Skeletal muscle satellite cell (primary cell): ENCODE measurements at regions not wholly inside any gene's neighbourhood (a gene's known extent, or its start where the extent isn't known, plus 50 kb on each side); places are given as distances from the start of the nearest gene placed in this dataset.

Source experiments
- H3K27me3 ChIP-seq: 2 replicates; pipeline ENCODE4 v1.7.0; 2013; ENCODE audit warnings: low read length; ENCODE audit not compliant: control insufficient read depth, insufficient read depth
- H3K36me3 ChIP-seq: 2 replicates; pipeline ENCODE4 v1.7.0; 2013; ENCODE audit warnings: mild to moderate bottlenecking, control low read depth, low read length; ENCODE audit not compliant: insufficient read depth
- H3K4me1 ChIP-seq: 2 replicates; pipeline ENCODE4 v1.7.0; 2013; ENCODE audit warnings: low read length; ENCODE audit not compliant: control insufficient read depth, insufficient read depth
- H3K4me2 ChIP-seq: 2 replicates; pipeline ENCODE4 v1.7.0; 2013; ENCODE audit warnings: mild to moderate bottlenecking, low read length
- H3K4me3 ChIP-seq: 2 replicates; pipeline ENCODE4 v1.7.0; 2013; ENCODE audit warnings: low read length
- H3K9ac ChIP-seq: 2 replicates; pipeline ENCODE4 v1.7.0; 2013; ENCODE audit warnings: mild to moderate bottlenecking, low read depth, low read length, moderate library complexity
- H3K9me3 ChIP-seq: replicated peaks from 2 replicates; pipeline ENCODE4 v1.7.0; 2013; ENCODE audit warnings: mild to moderate bottlenecking, control low read depth, low read length

DNA sequence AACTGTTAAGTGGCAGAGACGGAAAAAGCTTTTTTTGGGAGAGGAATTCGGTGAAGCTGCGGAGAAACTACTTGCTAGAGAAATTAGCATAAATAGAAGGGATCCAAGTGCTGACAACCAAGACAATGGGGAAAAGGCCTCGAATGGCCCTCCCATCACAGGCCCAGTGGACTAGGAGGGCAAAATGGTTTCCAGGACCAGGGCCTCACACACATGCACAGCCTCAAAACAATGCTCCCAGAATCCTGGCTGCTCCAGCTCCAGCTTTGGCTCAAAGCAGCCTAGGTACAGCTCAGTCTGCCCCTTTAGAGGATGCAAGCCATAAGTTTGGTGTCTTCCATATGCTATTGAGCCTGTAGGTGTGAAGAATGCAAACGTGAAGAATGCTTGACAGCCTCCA is 388.2 kb downstream of the OTOL1 start:
- H3K4me2 ChIP-seq: no peak overlapping the region
- peaks cover 9% of the 10 kb centered on the region for H3K4me1 ChIP-seq

DNA sequence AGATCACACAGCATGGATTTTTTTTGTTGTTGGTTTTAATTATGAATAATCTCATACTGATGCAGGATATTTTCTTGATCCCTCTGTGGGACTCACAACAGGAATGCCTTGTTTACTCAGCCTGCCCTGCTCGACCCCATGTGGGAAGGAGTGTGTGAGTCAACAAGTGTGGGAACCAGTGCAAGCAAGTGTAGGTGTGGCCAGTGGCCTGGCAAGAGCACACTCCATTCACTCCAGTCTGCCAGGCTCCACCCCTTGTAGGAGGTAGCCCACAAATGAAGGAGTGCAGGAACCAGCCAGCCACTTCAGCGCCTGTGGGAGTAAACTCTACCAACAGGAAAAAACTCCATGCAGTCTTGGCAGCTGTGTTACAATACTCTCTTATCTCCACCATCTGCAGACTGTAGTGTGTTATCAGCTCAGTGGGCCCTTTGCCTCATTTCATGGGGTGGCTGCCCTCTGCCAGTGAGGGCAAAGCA is 393.6 kb downstream of the OTOL1 start:
- no peak overlapping the region for H3K4me2 ChIP-seq
- peaks cover 5% of the 10 kb centered on the region for H3K9me3 ChIP-seq
- no peak overlapping the region for H3K9ac ChIP-seq
- H3K36me3 ChIP-seq: no peaks in the 10 kb centered on the region
- H3K4me3 ChIP-seq: no peak overlapping the region
- peaks cover 25% of the 10 kb centered on the region for H3K4me1 ChIP-seq
- no peaks in the 10 kb centered on the region for H3K27me3 ChIP-seq

More for the DNA sequence above, 388.2 kb downstream of the OTOL1 start:
- Histone ChIP-seq H3K27me3 (no peaks in the 10 kb centered on the region), H3K9ac (no peak overlapping the region), H3K36me3 (no peaks in the 10 kb centered on the region), H3K9me3 (peaks cover 4% of the 10 kb centered on the region), H3K4me3 (no peak overlapping the region)

DNA sequence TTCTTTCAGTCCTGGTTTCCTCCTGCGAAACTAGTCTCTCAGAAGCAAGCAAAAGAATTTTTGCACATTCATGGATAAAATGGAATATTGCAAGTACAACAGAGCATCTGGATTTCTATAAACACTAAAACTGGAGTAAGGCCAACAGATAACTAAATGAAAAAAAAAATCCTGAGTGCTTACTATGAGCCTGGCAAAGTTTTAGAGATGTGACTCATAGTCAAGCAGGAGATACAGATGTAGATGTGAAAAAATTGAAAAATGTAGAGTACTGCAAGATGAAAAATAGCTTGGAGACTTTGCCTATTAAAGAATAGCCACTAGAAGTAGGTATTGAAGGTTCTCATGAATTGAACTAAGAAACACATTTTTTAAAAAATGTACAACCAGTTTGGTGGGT is 397.4 kb downstream of the OTOL1 start:
- H3K9me3 ChIP-seq: peaks cover 5% of the 10 kb centered on the region
- H3K4me2 ChIP-seq: no peak overlapping the region
- H3K36me3 ChIP-seq: no peaks in the 10 kb centered on the region
- H3K4me1 ChIP-seq: peaks cover 24% of the 10 kb centered on the region
- H3K27me3 ChIP-seq: no peaks in the 10 kb centered on the region
- H3K4me3 ChIP-seq: no peak overlapping the region
- H3K9ac ChIP-seq: no peak overlapping the region

DNA sequence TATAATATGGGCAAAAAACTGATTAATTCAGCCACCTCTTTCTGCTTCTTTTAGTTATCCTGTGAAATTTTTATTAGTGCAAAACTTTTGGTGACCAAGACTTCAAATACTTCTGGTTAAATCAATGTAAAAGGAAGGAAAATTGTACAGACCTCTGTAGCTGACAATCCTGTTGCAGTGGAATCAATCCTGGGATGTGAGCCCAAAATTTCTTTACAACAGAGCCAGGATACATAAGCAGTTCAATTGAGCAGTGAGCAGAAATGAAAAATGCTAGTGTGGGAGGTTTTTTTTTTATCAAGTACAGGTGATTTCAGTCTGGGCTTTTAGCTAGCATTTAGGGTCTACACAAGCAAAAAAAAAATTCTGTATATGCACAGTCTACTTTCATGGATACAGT is 398.0 kb downstream of the OTOL1 start:
- H3K4me3 ChIP-seq: no peak overlapping the region
- H3K9ac ChIP-seq: no peak overlapping the region
- H3K9me3 ChIP-seq: peaks cover 5% of the 10 kb centered on the region
- peaks cover 18% of the 10 kb centered on the region for H3K4me1 ChIP-seq
- no peaks in the 10 kb centered on the region for H3K36me3 ChIP-seq
- no peaks in the 10 kb centered on the region for H3K27me3 ChIP-seq
- H3K4me2 ChIP-seq: no peak overlapping the region

DNA sequence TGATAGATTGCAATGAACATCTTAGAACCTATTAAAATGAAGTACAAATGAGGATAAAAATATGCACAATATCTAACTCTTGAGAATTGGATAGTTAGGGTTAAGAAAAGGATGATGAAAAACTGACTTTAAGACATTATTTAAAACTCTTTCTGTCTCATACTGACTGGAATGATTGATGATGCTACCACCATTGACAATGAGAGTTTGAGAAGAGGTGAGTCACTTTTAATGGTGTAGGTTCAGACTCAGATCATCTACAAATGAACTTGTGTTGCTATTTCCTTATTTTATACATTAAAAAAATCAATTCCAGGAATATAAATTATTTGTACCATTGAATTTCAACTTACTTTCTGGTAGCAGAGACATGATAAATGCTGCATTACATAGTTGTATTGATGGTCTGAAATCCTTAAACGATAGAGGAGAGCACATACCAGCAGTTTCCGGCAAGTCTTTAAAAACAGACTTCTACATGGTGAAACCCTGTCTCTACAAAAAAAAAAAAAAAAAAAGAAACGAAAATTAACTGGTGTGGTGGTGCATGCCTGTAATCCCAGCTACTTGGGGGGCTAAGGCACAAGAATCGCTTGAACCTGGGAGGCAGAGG is 409.0 kb downstream of the OTOL1 start:
- no peaks in the 10 kb centered on the region for H3K4me1 ChIP-seq
- H3K9me3 ChIP-seq: no peaks in the 10 kb centered on the region
- H3K36me3 ChIP-seq: no peaks in the 10 kb centered on the region
- H3K4me3 ChIP-seq: no peak overlapping the region
- no peak overlapping the region for H3K4me2 ChIP-seq
- H3K27me3 ChIP-seq: no peaks in the 10 kb centered on the region
- no peak overlapping the region for H3K9ac ChIP-seq

DNA sequence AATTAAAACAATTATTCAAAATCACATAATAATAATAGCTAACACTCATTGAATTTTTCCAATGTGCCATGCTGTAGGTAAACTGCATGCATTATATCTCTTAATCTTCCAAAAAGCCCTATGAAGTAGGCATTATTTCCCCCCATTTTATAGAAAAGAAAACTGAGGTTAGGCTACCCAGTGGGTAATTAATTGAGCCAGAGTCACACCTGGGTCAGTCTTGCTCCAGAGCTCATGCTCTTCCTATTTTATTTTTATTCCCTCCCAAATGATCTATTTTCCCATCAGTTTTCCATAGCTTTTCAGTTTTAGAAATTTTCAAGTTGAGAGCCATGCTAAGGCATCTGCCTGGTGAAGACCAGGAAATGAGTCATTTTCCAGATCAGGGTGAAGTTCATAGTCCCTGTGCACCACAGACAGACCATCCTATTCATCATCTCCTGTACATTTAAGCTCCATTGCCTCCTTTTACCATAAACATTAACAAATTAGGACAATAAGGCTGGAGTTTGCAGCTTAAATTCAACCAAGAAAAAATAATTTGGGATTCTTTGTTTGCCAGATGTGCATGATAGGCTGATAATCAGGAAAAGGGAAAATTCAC is 417.3 kb downstream of the OTOL1 start:
- Histone ChIP-seq H3K4me2 (peak overlapping the region; percentile 59), H3K4me1 (peaks cover 25% of the 10 kb centered on the region), H3K4me3 (no peak overlapping the region), H3K9ac (peak overlapping the region; percentile 36), H3K36me3 (no peaks in the 10 kb centered on the region), H3K9me3 (no peaks in the 10 kb centered on the region), H3K27me3 (no peaks in the 10 kb centered on the region)

DNA sequence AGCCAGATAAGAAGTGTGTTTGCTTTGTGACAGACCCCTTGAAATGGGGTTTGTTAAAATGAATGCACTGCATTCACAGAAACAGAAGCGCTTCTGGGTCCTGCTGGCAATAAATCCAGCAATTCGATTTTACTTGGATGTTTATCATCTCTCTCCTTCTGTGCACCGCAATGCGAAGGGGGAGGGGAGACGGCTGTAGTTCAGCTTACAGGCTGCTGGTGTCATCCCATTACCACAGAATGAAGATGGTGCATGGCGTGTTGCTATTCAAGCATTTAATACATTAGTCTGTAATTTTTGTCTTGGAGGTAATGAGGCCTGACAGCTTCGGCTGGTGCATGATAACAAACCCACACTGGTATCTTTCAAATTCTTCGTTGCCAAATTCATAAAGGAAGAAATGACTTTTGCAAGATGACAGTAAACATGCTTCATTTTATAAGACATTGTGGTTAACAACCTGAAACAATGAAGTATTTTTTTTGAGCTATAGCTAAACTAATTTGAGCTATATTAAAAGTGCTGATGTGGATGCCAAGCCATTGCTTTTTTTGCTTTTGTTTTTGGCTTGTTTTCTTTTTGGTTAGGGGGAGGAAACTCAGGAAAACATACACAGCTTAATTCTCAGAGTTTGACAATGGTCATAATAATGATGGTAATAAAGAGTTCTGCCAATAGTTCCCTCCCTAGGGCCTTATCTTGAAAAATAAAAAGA is 418.3 kb downstream of the OTOL1 start:
- Histone ChIP-seq H3K27me3 (no peaks in the 10 kb centered on the region), H3K9ac (peak overlapping the region; percentile 36), H3K4me3 (no peak overlapping the region), H3K4me1 (peaks cover 25% of the 10 kb centered on the region), H3K36me3 (no peaks in the 10 kb centered on the region), H3K9me3 (no peaks in the 10 kb centered on the region), H3K4me2 (peak overlapping the region; percentile 59)

DNA sequence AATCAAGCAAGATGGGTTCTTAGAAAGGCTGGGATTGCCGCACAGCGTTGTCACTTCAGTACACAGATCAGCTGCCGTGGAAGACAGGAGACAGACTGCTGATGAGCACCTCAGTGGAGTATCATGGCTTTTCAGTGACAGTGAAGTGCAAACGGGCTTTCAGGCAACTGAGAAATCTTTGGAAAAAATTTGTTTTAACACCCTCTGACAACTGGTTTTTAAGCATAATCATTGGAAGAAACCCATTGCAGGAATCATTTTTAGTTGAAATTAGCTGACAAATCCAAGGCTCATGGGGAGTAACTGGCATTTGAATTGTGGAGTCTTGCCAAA is 418.8 kb downstream of the OTOL1 start:
- Histone ChIP-seq H3K9me3 (no peaks in the 10 kb centered on the region), H3K9ac (peak overlapping the region; percentile 4), H3K27me3 (no peaks in the 10 kb centered on the region), H3K4me2 (peak overlapping the region; percentile 31), H3K4me1 (peaks cover 25% of the 10 kb centered on the region), H3K4me3 (no peak overlapping the region), H3K36me3 (no peaks in the 10 kb centered on the region)

DNA sequence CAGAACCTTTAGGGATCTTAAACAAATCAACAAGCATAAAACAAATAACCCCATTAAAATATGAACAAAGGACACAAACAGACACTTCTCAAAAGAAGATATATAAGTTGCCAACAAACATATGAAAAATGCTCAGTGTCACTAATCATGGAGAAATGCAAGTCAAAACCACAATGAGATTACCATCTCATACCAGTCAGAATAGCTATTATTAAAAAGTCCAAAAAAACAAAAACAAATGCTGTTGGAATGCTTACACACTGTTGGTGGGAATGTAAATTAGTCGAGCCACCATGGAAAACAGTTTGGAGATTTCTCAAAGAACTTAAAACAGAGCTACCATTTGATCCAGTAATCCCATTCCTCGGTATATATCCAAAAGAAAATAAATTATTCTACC is 423.6 kb downstream of the OTOL1 start:
- no peak overlapping the region for H3K4me2 ChIP-seq
- no peaks in the 10 kb centered on the region for H3K9me3 ChIP-seq
- H3K4me3 ChIP-seq: no peak overlapping the region
- peaks cover 5% of the 10 kb centered on the region for H3K4me1 ChIP-seq
- H3K9ac ChIP-seq: no peak overlapping the region
- no peaks in the 10 kb centered on the region for H3K36me3 ChIP-seq
- no peaks in the 10 kb centered on the region for H3K27me3 ChIP-seq

DNA sequence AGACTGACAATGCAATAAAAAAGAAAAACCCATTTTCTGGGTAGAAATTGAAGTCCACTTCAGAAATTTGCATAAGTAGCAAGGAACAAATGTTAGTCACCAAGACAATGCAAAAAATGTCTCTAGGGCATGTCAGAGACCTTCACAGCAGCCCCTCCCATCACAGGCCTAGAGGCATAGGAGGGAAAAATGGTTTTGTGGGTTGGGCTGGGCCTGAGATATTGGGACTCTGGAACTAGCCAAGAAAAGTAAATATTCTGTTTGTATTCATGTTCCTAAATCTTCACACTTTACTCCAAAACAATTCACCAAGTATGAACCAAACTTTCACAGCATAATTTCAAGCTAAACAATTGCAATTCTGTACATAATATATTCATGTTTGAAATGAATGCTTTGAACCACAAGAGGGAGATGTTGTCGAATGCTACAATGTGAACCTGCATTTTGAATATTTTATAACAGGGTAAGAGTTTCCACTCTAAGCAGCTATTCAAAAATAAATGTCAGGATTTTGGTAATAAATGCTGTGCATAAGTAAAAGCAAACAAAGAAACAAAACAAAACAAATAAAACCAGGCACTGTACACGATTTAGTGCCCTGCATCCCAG is 429.2 kb downstream of the OTOL1 start:
- H3K9ac ChIP-seq: no peak overlapping the region
- H3K4me3 ChIP-seq: no peak overlapping the region
- no peaks in the 10 kb centered on the region for H3K27me3 ChIP-seq
- H3K4me1 ChIP-seq: no peaks in the 10 kb centered on the region
- no peak overlapping the region for H3K4me2 ChIP-seq
- H3K9me3 ChIP-seq: no peaks in the 10 kb centered on the region
- no peaks in the 10 kb centered on the region for H3K36me3 ChIP-seq

DNA sequence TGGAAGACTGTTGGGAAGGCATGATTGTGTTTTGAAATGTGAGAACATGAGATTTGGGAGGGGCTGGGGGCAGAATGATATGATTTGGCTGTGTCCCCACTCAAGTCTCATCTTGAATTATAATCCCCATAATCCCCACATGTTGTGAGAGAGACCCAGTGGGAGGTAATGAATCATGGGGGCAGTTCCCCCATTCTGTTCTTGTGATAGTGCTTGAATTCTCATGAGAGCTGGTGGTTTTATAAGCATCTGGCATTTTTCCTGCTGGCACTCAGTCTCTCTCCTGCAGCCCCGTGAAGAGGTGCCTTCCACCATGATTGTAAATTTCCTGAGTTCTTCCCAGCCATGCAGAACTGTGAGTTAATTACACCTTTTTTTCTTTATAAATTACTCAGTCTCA is 430.5 kb downstream of the OTOL1 start:
- Histone ChIP-seq H3K4me1 (no peaks in the 10 kb centered on the region), H3K9me3 (no peaks in the 10 kb centered on the region), H3K36me3 (no peaks in the 10 kb centered on the region), H3K27me3 (no peaks in the 10 kb centered on the region), H3K4me3 (no peak overlapping the region), H3K9ac (no peak overlapping the region), H3K4me2 (no peak overlapping the region)
